Stimulated activated CD4-positive, alpha-beta T cell treated with anti-CD3 and anti-CD28 coated beads, Interleukin-2, amount 100 ng/mL, for 48 hours (primary cell): ENCODE measurements at regions not wholly inside any gene's neighbourhood (a gene's known extent, or its start where the extent isn't known, plus 50 kb on each side); places are given as distances from the start of the nearest gene placed in this dataset.

Source experiments
- DNase-seq, 2 donors: peaks; one replicate each; pipeline ENCODE4 v3.0.0-alpha.2; 2020

DNA sequence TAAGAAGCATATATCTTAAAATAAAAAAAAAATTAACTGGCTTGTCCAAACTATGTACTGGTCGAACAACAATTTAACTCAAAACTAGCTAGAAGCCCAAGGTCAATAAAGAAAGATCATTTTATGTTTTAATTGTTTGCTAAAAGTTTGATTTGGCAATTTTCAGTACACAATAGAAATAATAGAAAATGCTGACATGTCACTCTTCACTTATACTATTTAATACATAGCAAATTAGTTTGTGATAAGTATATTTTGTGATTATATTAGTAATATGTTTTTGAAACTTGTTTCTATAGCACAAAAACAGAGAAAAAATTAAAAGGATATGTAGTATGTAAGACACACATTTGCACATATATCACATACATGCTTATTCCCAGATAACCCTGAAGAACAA, 1938.6 kb upstream of the PIK3C3 start:
- no peak for DNase-seq

DNA sequence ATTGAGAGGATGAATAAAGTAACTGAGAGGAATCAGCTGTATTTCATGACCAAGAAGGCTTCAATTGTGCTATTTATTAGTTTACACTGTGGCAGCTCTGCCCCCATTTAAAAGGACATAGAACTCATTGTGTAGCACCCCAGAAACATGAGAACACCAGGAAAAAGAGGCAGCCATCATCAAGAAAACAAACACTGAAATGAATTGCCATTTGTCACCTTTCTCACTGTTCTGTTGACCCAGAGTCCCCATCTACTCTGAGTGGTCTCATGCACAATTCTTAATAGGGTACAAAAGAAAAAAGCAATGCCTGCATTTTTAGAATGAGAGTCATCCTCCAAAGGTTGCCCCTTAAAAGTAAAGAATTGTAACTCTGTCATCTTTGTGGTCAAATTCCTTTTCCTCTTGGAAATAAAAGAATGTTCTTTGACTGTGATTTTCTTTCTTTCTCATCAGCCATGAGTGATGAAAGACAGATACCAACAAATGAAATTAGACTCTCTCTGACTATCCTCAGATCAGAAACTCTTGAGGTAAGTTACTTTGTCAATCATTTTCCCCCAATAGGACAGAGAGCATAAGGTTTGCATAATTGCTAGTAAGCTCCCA, 1941.9 kb upstream of the PIK3C3 start:
- no peak for DNase-seq

DNA sequence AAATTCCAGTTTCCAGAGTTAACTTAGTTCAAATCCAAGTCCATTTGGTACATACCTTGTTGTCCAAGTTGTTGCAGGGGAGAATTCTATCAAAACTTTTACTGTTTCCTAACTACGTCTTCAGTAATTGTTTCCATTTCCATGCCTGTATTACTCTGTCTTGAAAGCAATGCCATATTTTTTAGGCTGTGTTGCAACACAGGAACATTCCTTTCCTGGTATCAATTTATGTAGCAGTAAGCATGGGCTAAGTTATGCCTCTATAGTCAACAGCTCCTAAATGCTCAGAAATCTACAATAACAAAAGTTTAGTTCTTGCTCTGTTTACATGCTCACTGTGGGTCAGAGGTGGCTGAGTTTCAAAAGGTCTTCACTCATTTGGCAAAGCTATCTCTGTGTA, 1943.8 kb upstream of the PIK3C3 start:
- no peak for DNase-seq

DNA sequence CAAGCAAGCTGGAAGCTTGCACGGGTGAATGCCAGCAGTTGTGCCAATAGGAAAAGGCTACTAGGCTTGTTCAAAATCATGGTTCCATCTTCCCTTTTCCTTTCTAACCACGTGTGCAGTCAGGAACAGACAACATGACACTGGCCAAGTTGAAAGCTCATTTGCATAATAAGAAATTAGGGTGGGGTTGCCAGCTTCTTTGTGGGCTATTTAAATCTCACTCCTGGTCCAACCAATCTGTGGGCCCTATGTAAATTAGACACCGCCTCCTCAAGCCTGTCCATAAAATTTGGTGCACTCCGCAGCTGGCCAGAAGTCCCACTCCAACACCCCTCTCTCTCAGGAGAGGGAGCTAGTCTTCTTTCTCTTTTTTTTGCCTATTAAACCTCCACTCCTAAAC, 1948.4 kb upstream of the PIK3C3 start:
- no peak for DNase-seq

DNA sequence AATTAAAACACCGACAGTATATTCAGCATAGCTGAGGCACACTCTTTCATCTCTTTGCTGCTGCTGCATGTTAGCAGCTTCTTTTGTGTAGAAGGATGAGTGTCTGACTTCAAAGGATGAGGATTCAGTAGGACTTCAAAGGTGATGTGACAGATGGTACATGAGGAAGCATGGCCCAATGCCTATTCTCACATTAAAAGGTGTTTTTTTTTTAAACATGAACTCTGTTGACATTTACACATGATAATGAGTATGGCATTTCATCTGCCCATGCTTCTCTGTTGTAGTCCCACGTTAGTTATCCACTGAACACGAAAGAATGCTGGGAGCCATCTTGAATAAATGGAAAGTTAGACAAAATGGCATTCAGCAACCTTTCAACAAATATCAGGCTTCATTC, 1950.8 kb upstream of the PIK3C3 start:
- no peak for DNase-seq

DNA sequence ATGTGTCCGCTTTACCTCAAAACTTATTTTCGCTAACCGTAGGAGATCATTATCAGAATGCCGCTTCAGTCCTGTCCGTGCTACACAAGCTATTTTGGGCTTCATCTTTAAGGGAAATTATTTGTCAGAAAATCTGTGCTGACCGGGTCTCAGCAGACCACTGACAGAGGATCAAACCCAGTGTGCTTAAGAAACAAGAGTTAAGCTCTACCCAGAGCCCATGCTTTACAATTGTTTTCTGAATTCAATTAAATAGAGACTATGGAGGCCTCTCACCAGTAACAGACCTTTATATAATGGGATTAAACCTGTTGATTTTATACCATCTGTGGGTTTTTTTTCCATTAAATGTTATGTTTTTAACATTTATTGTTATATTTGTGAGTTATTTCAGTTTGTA, 1956.7 kb upstream of the PIK3C3 start:
- DNase-seq = no peak

DNA sequence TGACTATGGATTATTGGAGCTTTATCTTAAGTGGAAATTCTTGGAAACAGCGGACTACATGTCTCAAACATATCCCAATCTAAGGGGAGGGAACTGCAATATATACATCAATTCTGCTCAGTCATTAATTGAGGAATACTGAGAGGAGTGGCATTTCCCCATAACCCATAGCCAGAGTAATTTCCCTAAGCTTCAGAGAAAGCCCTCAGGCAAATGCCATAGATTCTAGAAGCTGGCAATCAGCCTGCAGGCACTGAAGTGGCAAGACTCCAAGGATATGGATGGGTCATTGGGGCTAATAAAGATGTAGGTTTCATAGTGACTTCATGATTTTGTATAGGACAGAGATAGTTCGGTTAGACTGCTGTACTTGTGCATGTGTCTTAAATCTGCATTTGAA, 1960.5 kb upstream of the PIK3C3 start:
- no peak for DNase-seq

DNA sequence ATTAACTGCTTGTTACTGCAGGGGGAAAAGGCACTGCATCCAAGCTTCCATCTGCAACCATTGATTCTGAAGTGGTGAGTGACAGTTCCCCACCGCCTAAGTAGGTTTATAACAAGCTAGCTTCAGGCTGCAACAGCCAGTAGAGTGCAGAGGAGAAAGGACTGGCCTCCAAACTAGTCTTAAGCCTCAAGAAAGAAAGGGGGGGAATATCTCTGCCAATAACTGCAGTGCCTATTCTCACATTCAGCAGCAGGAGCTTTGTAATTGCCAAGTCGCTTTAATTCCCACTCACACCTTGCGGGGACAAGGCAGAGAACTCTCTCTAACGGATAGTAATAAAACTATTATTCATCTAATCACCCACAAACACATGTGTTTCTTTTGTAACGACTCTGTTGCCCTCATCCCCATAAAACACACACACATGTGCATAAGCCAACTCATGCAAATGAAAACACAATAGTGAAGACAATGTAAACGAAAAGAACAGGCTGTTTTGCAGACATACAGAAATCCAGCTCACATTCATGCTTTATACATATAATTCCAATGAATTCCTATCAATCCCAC, 1963.3 kb upstream of the PIK3C3 start:
- DNase-seq = no peak

DNA sequence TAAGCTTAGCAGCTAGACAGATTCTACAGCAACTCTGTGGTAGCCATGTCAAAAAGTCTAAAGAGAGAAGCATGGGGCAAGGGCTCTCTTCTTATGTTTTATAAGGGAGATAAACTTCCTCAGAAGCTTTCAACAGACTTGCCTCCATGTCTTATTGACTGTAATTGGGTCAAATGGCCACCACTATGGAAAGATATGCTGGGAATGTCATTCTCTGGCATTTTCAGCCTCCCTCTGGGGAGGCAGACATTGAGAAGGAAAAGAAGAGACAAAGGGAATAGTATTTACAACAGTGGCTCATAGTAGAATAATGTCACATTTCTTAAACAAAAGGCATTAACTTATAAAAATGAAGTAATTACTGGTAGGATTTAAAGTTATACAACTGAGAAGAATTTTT, 1964.5 kb upstream of the PIK3C3 start:
- DNase-seq = no peak

DNA sequence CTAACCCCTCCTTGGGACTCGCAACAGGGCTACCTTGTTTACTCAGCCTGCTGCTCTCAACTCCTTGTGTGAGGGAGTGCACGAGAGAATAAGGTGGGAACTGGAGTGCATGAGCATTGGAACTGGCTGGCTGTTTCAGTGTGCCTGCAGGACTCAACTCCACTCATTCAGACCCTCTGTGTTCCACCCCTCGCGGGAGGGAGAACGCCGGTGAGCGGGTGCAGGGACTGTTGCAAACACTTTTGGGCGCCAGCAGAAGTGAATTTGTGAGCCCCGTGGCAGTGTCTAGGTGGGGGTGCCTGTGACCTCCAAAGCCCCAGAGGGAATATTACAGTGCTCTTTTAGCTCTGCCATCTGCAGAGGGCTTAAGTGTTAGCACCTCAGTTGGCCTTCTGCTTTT, 1978.3 kb upstream of the PIK3C3 start:
- DNase-seq = no peak

DNA sequence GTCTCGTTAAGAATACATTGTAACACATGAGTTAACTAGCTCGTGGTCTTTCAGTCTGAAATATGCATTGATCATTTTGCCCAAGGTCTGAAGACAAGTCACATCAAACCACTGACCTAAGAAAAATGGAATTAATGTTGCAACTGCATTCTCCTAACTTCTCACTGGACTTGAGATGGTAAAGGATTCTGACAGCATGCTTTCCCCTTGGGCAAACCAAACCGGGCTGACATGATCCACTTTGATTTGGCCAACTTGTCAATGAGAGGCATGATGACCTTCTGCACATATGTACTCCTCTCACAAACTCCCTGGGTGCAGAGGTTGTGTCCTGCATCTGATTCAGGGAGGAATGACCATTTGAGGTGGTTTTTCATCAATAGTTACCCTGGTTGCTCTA, 1982.5 kb upstream of the PIK3C3 start:
- no peak for DNase-seq

DNA sequence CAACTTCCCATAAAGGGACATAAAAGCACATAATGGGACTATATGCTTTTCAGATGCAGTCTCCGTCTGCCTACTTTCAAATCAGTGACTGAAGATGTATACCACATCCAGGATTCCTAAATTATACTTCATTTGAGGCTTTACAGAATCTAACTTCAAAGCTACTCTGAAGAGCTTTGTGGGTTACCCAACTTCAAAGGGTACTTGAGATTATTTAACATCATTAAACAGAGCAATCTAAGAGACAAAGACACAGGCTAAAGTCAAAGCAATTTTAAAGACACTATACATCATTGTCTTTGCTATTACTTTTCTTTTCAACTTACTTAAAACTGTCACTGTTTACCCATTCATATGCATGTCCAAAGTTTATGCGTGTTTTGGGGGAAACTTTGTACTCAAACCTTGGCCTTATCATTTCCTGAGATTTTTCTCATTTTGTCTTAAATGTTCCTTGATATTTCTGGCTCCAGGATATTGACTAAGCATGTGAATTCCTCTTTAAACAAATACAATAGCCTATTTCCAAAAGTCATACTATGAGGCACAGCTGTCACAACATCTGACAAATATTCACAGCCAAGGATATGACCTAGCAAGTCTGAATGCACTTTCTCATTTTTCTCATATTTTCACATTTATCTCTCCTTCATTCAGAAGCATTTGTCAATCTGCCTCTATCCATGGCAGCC, 1985.1 kb upstream of the PIK3C3 start:
- no peak for DNase-seq

DNA sequence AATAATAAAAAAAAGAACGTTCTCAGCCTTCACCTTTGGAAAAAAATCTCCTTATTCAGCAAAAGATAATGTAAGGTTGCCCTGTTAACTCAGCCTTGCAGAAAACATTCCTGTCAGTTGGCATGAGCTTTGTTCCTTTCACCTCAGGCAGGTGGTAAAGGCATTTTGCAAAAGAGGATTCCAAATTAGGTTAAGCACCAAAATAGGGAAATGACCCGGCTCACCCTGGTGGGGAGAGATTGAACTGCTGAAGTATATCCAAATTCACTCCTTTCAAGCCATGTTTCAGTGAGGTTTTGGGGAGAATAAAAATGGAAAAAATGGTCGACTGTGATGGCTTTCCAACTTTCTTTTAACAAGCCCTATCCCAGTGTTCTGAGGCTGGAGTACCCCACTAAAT, 1988.8 kb upstream of the PIK3C3 start:
- no peak for DNase-seq

DNA sequence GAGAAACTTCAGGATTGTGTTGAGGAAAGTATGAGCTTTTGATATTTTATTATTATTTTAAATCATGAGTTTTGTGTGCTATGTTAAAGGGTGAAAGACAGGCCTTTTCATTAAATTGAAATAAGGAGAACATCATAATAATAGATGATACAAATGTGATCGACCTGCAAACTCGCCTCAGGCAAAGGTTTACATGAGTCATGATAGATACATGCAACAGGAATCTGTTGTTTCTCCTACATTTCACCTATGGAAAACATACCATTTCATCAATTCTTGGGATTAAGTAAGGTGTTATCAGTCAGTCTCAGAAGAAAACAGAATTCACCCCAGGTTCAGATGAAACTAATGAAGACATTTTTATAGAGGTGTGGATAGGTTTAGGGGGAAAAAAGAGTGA, 1992.5 kb upstream of the PIK3C3 start:
- DNase-seq = no peak

DNA sequence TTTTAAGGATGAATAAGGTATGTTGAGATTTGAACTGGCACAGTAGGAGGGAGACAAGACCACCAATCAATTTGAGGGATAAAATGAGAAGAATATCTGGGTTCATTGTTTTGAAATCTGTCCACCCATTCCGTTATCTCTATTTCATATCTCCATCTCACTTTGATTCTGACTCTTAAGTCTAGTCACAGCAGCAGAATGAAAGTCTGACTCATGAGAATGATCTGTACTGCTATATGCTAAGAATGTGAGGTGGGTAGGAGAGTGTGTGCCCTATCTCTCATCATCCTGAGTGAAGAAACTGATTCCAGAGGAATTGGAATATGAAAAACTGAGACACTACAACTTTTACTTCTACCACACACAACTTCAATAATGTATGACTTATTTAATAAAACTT, 1994.5 kb upstream of the PIK3C3 start:
- no peak for DNase-seq

DNA sequence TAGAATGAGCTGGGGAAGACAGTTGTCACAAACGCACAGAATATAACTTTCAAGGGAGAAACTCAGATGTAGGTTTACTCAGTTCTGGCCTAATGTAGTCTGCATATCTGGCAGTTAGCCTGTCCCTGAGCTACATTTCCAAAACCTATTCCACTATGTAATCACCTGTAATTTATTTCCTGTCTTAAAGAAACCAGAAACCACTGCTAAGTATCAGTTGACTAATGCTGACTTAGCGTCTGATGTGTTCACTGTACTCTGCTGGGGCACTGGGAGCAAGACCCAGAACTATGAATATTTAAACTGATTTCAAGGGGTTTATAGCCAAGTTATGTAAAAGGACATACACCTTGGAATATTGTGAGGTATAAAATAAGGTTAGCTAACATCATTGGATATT, 1995.2 kb upstream of the PIK3C3 start:
- no peak for DNase-seq

DNA sequence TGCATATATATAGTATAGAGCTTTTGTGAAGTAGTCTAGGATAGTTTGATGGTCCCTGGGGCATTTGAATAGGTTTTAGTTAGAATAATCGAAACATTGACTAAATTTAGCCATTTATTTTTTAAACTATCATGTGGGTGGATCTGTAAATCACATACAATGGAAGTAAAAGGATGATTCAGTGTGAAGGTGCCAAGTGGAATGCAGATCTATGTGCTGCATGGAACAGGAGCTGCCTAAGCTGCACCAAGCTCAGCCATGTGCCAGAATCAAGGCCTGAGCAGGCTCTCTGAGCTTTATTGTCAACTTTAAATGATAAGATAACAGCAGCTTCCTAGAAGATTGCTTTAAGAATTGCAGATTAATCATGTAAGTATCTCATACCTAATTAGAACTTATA, 1996.2 kb upstream of the PIK3C3 start:
- DNase-seq = no peak

DNA sequence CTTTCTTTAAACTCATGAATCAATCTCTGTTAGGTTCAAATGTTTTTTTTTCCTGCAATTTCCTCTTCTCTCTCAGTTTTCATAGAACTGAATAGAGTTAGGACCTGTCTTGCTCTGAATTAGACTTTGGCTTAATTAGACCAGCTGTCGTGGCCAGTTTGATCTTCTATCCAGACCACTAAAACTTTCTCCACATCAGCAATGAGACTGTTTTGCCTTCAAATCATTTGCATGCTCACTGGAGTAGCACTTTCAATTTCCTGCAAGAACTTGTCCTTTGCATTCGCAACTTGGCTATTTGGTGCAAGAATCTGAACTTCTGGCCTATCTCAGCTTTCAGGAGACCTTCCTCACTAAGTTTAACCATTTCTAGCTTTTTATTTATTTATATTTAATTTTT, 2002.2 kb upstream of the PIK3C3 start:
- DNase-seq = no peak

DNA sequence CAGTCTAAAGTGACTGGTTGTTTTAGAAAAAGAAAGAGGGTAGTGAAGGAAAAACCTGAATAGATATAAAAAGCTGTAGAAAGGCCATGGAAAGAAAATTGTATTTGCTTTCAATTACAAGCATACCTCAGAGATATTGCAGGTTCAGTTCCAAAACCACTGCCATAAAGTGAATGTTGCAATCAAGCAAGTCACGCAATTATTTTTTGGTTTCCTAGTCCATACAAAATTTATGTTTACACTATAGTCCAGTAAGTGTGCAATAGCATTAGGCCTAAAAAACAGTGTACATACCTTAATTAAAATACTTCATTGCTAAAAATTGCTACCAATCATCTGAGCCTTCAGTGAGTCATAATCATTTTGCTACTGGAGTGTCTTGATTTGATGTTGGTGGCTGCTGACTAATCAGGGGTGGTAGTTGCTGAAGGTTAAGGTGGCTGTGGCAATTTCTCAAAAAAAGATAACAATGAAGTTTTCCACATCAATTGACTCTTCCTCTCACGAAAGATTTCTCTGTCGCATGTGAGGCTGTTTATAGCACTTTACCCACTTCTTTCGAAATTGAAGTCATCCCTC, 2003.8 kb upstream of the PIK3C3 start:
- no peak for DNase-seq

DNA sequence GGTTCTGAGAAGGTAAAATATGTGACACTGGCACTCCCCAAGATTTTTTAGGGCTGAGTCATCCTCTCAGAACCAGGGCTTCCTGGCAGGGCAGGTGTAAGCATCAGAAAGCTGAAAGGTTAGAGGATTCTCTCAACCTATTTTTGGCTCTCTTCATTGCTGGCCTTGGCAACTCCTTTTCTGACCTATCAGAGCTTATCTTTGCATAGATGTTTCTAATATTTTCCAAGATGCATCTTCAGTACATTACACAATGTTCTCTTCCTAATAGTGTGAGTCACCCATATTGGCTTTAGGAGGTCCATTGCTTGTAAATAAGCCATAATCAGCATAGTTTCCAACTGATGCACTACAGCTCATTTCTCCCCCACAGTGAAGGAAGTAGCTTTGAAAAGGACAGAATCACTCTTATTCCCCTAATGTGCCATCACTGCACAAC, 2008.4 kb upstream of the PIK3C3 start:
- no peak for DNase-seq

DNA sequence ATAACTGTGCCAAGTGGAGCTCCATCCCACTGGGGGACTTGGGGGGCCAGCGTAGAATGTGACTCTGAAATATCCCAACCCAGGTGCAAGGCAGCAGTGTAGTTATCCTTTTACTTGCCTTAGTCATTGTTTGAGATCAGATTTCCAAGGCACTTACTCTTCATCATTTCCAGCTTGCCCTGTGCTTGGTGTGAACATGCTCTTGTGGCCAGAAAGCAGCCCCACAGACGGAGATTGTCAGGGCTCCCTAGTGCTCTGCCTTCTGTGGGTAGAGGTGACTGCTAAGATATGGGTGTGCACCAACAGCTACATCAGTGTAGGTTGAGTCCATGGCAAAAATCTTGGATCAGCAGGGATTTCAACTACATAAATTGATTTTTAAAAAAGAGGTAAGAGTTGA, 2010.0 kb upstream of the PIK3C3 start:
- no peak for DNase-seq

DNA sequence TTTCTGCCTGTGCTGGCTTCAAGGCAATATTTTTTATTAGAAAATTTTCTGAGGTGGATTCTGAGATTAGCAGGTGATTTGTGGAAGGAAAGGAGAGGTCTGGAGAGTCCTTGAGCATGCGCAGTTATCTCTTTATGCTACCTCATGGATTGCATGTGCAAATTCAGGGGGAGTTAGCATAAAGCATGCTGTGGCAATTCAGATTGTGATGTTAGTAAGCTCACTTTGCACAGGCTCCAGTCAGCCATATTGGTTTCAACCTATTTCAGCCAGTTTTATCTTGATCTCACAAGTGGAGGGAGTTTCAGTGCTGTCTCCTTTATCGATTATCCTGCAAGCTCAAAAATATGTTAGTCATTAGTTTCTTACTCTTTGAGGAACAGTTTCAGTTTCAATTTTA, 2012.3 kb upstream of the PIK3C3 start:
- DNase-seq = no peak

DNA sequence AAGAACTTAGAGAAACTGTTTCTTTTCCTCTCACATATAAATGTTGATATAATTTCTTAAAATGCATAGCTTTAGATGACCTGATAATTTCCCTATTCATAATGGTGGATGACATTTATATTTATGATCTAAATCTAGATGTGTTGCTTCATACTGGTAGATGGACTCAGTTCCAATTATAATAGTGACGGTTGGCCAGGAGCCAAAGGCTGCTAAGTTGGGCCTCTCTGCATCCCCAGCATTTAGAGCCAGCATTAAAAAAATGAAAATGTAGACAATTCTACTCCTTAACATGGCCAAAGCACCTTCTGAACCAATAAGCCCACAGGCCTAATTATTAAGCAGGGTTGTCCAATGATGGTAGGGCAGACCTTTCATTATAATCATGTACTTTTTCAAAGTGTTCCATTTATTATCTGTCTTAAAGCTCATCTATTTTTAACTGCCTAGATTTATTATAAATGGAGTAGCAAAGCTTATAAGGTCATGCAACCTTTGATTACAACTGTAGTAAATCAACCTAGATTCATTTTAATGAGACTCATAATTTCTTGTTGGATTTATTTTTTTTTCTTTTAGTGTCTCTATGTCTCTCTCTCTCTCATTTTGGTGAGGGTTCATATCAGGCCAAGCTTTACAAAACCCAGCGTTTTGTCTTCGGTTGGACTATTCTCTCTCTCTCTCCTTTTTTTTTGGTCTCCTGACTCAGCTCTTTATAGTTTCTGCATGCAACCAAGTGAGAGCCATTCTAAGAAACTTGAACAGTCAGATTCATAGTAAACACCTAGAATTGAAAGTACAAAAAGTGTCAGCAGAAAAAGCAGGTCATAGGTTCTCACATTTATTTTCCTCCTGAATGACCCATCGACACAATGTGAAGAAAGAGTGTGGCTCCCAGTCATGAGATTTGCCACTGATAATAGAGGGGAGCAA, 2016.1 kb upstream of the PIK3C3 start:
- DNase-seq = no peak
